ENCODE measurements at regions not wholly inside any gene's neighbourhood (a gene's known extent, or its start where the extent isn't known, plus 50 kb on each side); places are given as distances from the start of the nearest gene placed in this dataset.

DNA sequence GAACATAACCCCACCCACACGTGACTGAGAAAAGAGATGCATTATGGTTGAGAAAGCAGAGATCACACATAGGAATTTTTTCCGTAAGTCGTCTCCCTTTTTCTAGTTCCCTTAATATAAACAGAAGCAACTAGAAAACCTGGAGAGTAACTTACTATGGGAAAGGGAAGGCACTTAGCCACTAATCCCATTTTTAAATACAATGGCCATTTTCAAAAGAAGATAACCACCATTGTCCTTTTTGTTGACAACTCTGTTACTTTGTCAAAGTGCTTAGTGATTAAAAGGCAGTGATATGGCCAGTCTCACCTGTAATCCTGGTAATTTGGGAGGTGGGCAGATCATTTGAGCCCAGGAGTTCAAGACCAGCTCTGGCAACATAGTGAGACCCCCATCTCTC, 184.4 kb upstream of the UMPS start:
- DNase-seq = no peak
- no peak for ATAC-seq

DNA sequence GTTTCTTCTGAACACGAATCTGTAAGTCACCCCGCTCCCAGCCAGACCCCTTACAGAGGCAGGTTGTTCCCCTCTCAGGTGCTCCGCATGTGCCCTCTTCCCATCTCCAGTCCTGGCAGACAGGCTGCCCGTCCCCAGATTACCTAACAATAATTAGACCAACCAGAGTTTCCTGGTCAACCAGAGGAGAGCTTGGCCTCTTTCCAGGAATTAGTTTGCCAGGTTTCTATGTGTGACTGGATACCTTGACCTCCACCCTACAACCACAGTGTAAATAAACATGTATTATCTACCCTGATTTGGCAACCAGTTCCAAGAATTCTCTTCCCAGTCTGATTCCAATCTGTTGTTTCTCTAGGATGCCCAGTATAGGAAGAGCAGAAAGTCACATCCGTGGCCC, 178.0 kb upstream of the UMPS start:
- ATAC-seq = no peak

DNA sequence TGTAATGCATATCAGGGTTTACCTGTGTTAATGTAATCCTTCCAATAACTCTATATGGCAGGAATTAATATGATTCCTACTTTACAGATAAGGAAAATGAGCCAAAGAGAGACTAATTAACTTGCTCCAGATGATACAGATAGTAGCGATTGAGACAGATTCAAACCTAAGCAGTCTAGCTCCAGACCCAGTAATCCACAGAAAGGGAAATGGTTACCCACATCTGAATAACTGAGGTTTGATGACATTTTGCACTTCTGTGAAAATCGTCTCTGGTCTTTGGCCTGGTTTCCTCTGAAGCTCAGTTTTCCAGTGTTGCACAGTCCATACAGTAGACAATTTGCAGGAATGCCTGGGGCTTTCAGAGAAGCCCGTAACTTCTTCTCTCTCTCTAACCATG, 177.1 kb upstream of the UMPS start:
- DNase-seq (no peak), ATAC-seq (peak; percentile 45)

More for the DNA sequence above, 178.0 kb upstream of the UMPS start:
- DNase-seq = no peak

DNA sequence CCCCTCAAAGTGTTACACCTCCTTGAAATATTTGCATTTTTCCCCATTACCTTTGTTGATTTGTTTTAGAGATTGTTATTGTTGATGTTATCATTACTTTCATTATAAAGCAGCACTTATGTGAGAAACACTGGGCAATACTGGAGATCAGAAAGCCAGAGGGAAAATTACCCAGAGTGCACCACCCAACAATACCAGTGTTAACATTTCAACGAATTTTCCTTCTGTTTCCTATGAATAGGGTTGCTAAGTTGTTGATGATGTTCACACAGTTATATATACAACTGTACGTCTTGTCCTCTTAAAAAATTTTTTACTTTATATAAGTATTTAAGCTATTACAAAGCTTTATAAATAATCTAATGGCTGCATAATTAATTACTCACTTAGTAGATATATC, 173.6 kb upstream of the UMPS start:
- ATAC-seq (no peak), DNase-seq (no peak)

DNA sequence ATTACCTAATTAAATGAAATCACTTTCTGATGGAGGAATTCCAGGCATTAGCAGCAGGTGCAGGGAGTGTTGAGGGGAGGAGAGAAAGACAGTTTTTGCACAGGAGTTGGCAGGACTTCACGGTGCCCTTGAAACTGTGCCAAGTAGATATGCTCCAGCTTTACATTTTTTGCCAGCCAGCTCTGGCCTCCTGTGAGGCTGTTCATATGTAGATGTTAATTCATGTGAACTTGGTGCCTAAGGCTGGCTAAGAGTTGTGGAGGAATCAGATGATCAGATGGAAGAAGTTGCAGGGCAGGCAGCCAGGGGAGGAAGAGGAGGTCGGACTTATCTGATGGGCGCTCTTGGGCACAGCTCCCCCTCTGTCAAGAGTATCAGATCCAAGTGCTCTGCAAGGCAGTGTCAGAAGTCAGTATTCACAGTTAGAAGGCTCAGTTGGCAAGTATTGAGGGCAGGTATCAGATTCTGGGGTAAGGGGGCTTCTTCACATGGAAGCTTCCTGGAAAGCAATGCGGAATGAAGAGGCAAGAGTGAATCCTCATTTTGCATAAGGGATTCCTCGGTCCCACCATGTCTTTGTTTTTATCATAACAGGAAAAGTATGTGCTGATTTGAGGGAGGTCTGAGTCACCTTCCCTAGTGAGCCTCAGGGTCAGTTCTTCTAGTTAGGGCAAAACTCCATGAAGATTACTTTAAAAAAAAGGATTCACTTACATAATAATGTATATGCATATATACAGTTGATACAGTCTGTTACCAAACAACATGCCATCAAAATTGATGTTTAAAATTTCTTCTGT, 172.6 kb upstream of the UMPS start:
- no peak for ATAC-seq
- DNase-seq = no peak

DNA sequence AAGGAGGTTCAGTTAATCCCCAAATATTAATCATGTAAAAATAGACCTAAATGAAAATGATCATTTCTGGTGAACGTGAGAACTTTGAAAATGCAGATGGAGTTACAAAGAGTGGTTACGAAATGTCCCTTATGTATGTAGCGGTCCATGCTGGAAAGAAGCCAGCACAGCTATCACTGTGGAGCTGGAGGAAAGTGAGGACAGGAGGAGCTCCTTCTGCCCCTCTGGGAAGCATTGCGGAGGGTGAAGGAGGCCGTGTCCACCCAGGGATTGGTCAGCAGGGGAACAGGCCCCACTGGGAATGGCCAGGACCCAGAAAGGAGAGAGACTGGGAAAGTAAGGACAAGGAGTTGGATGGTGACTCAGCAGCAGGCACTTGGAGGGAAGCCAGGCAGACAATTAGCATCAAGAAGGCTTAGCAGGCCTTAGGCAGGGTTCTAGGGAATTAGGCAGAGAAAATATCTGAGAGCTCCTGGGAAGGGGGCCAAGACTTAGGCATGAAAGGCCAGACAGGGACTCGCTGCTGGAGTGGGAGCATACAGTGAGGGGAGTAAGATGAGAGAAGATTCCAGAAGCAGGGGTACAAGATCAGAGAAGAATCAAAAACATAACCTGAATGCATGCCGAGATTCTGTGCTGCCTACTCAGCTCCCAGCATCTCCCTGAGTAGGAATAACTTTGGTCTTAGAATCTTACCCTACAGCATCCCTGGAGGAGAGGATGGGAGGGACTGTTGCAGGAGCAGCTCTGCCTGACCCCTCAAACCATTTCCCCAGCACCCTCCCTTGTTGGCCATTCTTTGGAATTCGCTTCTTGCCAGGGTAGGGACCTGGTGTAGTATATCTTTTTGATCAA, 171.0 kb upstream of the UMPS start:
- ATAC-seq (no peak), DNase-seq (no peak)

DNA sequence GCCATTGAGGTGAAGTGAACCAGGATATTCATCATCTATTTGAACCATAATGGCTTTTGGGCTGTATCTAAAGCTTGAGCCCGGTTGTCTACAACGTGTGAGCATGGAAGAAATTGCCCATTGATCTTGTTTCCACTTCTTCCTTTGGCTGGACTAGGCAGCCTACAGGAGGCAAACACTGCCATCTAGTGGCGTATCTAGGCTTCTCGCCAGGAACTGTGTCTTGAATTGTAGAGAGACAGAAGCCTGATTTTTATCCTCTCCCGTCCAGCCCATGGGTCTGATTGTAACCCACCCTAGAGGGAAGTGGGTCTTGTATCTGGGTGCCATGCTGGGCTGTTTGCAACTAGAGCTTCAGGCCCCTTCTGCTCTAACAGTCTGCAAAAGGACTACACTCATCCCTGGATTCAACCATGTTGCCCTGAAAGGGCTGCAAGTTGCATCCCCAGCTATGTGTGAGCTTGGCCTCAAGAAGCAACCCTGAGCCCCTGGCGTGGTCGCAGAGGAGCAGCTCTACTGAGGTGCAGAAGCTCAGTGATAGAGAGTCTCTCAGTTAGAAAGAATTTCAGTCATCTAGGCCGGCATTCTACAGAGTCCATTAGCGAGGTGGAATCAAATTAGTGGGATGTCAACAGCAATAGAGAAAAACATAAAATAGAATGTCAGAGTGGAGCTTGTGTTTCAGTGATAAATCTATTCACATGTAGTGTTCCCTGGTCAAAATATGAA, 170.2 kb upstream of the UMPS start:
- ATAC-seq (peak; percentile 43), DNase-seq (peak; percentile 70)

DNA sequence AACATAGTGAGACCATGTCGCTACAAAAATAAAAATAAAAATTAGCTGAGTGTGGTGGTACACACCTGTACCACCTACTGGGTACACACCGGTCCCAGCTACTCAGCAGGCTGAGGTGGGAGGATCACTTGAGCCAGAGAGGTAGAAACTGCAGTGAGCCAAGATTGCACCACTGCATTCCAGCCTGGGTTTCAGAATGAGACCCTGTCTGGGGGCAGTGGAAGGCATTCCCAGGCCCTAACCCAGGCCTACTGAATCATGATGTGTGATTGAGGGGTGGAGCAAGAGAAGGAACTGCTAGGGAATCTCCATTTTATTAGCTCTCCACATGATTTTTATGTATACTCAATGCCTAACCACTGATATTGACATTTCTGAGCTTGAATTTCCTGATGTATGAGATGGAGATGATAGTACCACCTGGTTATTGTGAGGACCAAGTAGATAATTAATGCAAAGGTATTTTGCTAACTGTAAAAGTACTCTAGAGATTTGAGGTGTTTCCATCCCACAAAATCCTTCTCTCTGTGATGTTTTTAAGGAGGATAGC, 169.5 kb upstream of the UMPS start:
- ATAC-seq (no peak), DNase-seq (no peak)

DNA sequence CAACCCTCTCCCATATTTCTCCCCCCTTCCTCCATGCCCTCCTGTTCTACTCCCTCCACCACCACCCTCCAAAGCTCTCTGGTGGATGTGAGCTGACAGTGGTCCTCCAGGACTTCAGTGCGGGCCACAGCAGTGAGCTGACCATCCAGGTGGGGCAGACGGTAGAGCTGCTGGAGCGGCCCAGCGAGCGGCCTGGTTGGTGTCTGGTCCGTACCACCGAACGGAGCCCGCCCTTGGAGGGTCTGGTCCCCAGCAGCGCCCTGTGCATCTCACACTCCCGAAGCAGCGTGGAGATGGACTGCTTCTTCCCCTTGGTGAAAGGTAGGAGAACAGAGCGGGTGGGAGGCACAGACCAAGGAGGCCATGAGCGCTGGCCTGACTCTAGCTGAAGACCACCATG, 167.5 kb upstream of the UMPS start:
- DNase-seq = no peak
- ATAC-seq = no peak

DNA sequence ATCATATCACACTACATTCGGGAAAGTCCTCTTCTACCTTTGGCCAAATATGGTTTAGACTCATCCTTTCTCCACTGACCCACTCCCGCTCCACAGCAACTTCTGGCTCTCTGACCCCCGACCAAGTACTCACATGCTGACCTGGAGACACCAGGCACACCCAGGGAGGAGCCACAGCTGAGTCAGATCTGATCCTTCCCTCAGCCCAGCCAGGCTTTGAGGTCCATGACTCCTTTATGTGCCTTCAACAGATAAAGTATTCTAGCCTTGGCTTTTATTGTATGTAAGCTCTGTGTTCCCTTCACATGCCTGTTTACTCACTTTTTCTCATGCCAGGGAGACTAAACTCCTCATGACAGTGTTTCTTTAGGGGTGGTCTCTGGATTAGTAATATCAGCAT, 166.9 kb upstream of the UMPS start:
- DNase-seq (no peak), ATAC-seq (no peak)

DNA sequence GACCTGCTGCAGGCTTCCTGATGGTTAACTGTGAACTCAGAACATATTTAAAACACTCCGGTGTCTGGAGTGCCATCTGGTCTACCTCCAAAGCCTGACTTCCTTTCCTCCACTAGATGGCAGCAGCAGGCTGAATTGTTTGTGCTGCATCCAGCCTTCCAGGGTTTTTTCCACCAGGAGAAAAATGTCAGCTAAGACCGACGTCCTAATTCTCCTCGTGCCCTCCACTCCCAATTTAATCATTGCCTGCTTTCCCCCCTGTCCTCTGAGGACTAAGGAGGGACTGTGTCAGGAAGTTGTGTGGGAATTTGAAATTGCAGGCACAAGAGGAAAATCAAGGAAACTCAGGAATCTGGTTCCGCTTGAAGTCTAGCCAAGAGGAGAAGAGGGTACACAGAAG, 165.2 kb upstream of the UMPS start:
- peak; percentile 36 for ATAC-seq
- peak; percentile 58 for DNase-seq

DNA sequence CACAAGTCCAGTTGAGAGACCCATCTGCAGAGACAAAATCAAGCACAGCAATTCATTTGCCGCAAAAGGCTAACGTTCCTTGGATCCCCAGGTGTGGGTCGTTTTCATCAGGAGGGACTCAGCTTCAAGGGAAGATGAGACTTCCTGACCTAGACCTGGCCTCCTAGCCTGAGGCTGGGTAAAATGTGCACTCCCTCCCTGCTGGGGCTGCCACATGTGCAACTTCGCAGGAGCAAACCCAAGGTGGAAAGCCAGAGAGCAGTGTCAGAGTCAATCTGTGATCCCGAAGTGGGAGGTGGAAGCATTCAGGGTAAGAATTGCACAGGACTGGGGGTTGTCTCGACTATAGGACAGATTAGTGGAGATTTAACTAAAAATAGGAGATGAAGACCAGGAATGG, 164.7 kb upstream of the UMPS start:
- ATAC-seq (no peak), DNase-seq (no peak)

DNA sequence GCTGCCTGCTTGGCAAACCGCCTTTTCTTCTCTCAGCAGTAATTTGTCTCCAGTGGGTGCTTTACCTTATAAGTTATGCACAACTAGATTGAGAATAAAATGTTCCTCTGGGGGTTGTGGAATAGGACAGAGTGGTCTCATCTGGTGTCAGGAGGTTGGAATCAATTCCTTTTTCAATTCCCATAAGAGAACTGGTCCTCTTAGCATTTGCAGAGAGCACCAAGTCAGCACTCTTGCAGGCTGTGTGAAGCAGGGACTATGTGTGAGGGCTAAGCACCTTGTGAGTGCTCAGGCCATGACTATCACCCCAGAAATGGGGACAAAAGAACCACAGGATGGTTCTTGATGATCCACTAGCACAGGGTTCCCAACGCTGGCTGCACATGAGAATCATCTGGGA, 163.6 kb upstream of the UMPS start:
- DNase-seq (no peak), ATAC-seq (no peak)

DNA sequence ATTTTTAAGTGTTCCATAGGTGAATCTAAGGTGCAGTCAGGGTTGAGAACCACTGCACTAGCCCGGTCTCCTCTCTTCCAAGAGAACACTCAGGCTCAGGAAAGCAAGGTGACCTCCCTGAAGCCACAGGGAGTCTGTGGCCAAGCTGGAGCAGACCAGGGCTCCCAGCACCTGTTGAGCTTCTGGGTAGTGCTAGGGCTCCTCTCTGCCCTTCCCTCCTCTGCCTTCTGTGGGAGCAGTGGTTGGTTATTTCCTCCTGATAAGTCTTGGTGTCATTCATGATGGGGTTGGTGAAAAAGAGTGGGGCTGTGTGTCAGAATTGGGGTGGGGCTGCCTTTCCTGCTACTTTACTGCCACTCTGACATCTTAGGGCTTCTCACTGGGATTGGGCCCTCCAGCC, 163.1 kb upstream of the UMPS start:
- DNase-seq (no peak), ATAC-seq (no peak)

DNA sequence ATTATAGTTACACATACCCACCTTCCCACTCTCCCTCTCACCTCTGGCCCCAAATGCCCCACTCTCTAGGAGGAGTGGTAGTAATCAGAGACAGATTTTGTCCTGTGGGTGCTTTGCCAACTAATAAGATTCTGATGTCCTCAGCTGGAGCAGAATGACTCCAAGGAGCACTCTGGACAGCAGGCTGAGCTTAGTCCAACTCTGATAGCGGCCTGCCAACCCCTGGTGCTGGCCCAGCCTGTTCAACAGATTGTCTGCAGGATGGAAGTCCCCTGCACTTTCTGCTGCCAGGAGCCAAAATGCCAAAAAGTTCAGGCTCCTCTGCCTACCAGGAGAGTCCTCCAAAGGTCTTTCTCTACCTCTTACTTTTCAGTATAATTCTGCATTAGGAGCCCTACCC, 160.5 kb upstream of the UMPS start:
- ATAC-seq = no peak
- DNase-seq = no peak

DNA sequence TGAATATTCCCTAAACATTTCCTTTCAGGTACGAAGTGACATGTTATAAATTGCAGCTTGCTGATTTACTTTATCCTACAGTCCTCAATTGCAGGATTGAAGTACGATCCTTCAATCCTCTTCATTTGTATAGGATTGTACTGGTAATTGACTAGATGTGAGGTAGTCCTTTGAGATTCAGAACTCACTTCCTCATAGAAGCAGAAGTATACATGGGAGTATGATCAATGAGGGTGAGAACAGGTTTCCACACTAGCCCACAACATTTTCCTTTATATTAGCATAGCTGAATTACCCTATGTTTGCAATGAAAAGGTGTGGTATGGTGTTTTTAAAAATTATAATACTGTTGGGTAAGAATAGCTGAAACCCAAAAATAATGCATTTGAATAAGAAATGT, 160.0 kb upstream of the UMPS start:
- ATAC-seq (no peak), DNase-seq (no peak)

DNA sequence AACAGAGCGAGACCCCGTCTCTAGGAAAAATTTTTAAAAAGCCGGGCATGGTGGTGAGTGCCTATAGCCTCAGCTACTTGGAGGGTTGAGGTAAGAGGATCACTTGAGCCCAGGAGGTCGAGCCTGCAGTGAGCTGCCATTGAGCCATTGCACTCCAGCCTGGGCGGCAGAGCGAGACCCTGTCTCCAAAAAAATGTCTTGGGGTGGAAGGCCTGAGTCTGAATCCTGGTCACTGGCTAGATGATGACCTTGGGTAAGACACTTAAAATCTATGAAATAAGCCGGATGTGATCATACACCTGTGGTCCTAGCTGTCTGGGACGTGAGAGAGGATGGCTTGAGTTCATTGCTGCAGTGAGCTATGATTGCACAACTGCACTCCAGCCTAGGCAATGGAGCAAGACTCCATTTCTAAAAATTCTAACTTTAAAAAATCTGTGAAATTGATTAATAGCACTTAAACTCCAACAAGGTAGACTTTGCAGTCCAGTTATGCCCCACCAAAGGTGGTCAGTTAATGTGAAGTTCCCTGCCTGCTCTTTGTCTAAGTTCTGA, 157.3 kb upstream of the UMPS start:
- DNase-seq = no peak
- ATAC-seq = no peak

DNA sequence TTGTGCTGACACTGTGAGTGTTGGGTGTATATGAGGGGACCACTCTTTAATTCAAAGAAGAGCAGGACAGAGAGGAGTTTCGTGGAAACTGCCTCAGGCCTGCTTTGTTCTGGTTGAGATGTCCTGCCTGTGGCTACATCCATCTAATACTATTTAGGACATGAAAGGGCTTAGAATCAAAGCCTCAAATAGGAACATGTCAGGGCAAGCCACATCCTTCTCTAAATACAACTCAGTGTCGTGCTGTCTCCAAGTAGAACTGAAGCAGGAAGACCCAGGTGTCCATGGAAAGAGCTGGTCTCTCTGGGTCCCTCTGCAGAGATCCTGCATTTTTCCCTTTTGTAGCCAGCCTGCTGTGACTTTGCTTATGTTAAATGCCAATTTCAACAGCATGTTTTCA, 156.2 kb upstream of the UMPS start:
- no peak for DNase-seq

DNA sequence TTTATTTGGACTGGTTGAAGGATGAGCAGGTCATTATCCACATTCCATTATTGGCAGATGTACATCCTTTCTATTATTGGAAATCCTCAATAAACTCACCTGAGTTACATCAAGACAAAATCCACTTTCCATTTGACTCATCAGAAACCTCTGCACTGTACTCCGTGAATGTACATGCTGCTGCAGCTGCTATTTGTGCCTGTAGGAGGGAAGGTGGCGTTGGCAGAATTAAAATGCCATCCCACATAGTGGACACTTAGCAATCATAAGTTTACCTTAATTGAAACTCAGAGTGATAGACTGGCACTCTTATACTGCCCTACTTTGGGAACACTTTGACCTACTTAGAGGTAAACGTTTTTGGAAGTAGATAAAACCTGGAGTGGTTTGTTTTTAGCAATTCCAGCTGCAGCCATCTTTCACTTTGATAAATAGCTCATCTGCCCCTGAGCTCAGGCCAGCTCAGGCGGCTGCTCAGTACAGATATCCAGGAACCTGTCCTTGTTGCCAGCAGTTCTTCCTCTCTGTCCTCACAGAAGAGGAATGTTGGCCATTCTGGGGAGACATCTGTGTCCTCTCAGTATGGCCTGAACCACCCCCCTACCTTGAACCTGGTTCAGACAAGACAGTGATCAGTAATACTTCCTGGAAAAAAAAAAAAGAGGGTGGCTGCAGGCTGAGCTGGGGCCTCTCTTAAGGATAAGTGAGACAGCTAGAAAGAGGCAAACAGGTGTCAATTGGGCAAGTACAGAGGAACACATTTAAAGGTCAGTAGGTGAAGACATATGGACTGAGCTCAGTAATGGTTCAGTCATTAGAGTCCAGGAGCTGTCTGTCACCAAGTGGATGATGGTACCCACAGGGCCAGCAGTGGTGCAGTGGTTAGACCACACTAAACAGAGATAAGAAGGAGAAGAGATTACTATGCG, 153.4 kb upstream of the UMPS start:
- ATAC-seq (peak; percentile 3), DNase-seq (no peak)

More for the DNA sequence above, 156.2 kb upstream of the UMPS start:
- no peak for ATAC-seq

DNA sequence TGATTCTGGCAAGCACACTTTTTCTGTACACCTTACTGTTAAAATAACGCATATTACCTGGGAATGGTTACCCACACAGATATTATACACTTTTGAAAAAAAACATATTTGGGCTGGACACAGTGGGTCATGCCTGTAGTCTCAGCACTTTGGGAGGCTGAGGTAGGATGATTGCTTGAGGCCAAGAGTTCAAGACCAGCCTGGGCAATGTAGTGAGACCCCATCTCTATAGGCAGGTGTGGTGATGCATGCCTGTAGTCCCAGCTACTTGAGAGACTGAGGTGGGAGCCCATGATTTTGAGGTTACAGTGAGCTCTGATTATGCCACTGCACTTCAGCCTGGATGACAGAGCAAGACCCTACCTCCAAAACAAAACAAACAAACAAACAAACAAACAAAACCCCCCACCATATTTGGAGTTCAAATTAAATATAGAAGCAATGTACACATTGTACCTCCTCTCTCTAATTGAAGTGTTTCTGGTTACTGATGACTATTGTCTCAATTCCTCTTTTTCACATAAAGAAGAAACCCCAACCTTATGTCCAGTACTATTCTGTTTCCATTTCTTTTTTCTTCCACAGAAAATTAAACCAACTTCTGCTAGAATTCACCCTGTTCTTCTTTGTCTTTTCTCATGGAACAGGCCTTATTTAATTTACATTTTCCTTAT, 152.6 kb upstream of the UMPS start:
- ATAC-seq = no peak
- no peak for DNase-seq

DNA sequence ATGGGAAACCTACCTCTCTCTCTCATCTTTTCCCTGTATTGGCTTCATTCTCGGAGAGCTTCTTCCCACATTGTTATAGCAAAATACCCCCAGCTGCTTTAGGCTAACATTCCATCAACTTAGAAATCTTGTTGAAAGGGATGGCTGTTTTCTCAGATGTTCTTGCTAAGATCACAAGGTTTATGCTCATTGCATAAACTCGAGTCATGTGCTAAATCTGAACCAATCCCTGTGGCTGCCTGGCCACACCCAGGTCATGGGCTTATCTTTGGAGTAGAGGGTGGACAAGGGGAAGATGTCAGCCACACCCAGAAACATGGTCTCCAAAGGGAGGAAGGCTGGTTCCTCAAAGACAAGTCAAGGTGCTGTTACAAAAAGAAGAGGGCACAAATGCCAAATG, 150.6 kb upstream of the UMPS start:
- ATAC-seq (no peak), DNase-seq (no peak)

Measured in stimulated activated naive CD8-positive, alpha-beta T cell treated with anti-CD3 and anti-CD28 coated beads, Interleukin-15, Interleukin-2, amounts not matched to agents 100 U/mL and 50 U/mL, for 24 hours (primary cell).